ENCODE measurements at regions not wholly inside any gene's neighbourhood (a gene's known extent, or its start where the extent isn't known, plus 50 kb on each side); places are given as distances from the start of the nearest gene placed in this dataset.

GRCh38 chr1:10891091-10891490, 94.6 kb upstream of the CASZ1 start:
- Histone ChIP-seq H3K27me3 (ENCODE audit: control insufficient read depth in 1 of 2, insufficient read depth in 1 of 2, low read length in 2 of 2) (peaks cover 45 to 63% of the 10 kb centered on the region in 2 experiments), H2AFZ (ENCODE audit: low read depth, low read length) (no peak overlapping the region), H2AK5ac (ENCODE audit: low read length, severe bottlenecking) (no peak overlapping the region), H2BK15ac (ENCODE audit: low read depth, poor library complexity, severe bottlenecking) (no peak overlapping the region), H3K9ac (ENCODE audit: low read length) (no peak overlapping the region), H3K36me3 (ENCODE audit: control insufficient read depth in 1 of 2, insufficient read depth in 2 of 2, low read depth in 1 of 2, low read length in 2 of 2) (no peaks in the 10 kb centered on the region), H3K4me1 (ENCODE audit: control insufficient read depth, insufficient read depth, low read depth, low read length) (peaks cover 13% of the 10 kb centered on the region), H3K4me2 (ENCODE audit: low read length, poor library complexity, severe bottlenecking) (no peak overlapping the region), H4K91ac (ENCODE audit: low read length) (no peak overlapping the region), H2BK12ac (ENCODE audit: low read length in 2 of 2) (no peak overlapping the region), H3K4me3 (ENCODE audit: insufficient read depth in 1 of 2, low read depth in 1 of 2, low read length in 2 of 2) (no peak overlapping the region), H2BK5ac (ENCODE audit: low read depth, low read length, poor library complexity, severe bottlenecking) (no peak overlapping the region), H3K14ac (ENCODE audit: low read length in 2 of 2) (no peak overlapping the region), H3K79me1 (replicated peaks; ENCODE audit: low read length, poor library complexity, severe bottlenecking) (no peaks in the 10 kb centered on the region), H3K23ac (ENCODE audit: low read length in 2 of 2) (no peak overlapping the region), H3K27ac (ENCODE audit: low read length, poor library complexity, severe bottlenecking) (no peak overlapping the region), H4K8ac (ENCODE audit: low read length) (no peak overlapping the region), H3K18ac (ENCODE audit: low read depth in 1 of 2, low read length in 2 of 2) (no peak overlapping the region), H3K4ac (ENCODE audit: low read depth in 1 of 2, low read length in 2 of 2) (no peak overlapping the region), H3K9me3 (ENCODE audit: control insufficient read depth, low read length) (no peaks in the 10 kb centered on the region), H2BK120ac (ENCODE audit: low read depth, low read length) (no peak overlapping the region)
- DNase-seq: no peak
- 42% methylated on average over 3 of the region's 4 CpGs for WGBS

GRCh38 chr1:10892138-10893065, 96.0 kb upstream of the CASZ1 start:
- Histone ChIP-seq H3K9me3 (ENCODE audit: control insufficient read depth, low read length) (no peaks in the 10 kb centered on the region), H3K4me2 (ENCODE audit: low read length, poor library complexity, severe bottlenecking) (no peak overlapping the region), H2BK15ac (ENCODE audit: low read depth, poor library complexity, severe bottlenecking) (no peak overlapping the region), H3K79me1 (replicated peaks; ENCODE audit: low read length, poor library complexity, severe bottlenecking) (no peaks in the 10 kb centered on the region), H3K36me3 (ENCODE audit: control insufficient read depth in 1 of 2, insufficient read depth in 2 of 2, low read depth in 1 of 2, low read length in 2 of 2) (no peaks in the 10 kb centered on the region), H2BK5ac (ENCODE audit: low read depth, low read length, poor library complexity, severe bottlenecking) (no peak overlapping the region), H3K4ac (ENCODE audit: low read depth in 1 of 2, low read length in 2 of 2) (no peak overlapping the region), H4K91ac (ENCODE audit: low read length) (no peak overlapping the region), H2AK5ac (ENCODE audit: low read length, severe bottlenecking) (no peak overlapping the region), H3K14ac (ENCODE audit: low read length in 2 of 2) (no peak overlapping the region), H3K23ac (ENCODE audit: low read length in 2 of 2) (no peak overlapping the region), H3K9ac (ENCODE audit: low read length) (no peak overlapping the region), H4K8ac (ENCODE audit: low read length) (no peak overlapping the region), H3K4me3 (ENCODE audit: insufficient read depth in 1 of 2, low read depth in 1 of 2, low read length in 2 of 2) (no peak overlapping the region), H2AFZ (ENCODE audit: low read depth, low read length) (no peak overlapping the region), H2BK120ac (ENCODE audit: low read depth, low read length) (no peak overlapping the region), H3K27ac (ENCODE audit: low read length, poor library complexity, severe bottlenecking) (no peak overlapping the region), H3K18ac (ENCODE audit: low read depth in 1 of 2, low read length in 2 of 2) (no peak overlapping the region), H3K27me3 (ENCODE audit: control insufficient read depth in 1 of 2, insufficient read depth in 1 of 2, low read length in 2 of 2) (peaks cover 45 to 55% of the 10 kb centered on the region in 2 experiments), H2BK12ac (ENCODE audit: low read length in 2 of 2) (no peak overlapping the region), H3K4me1 (ENCODE audit: control insufficient read depth, insufficient read depth, low read depth, low read length) (peaks cover 14% of the 10 kb centered on the region)
- DNase-seq: no peak
- 87% methylated on average over 5 of the region's 5 CpGs for WGBS

GRCh38 chr1:10895621-10896020, 99.2 kb upstream of the CASZ1 start:
- H3K36me3 ChIP-seq (ENCODE audit: control insufficient read depth in 1 of 2, insufficient read depth in 2 of 2, low read depth in 1 of 2, low read length in 2 of 2): no peaks in the 10 kb centered on the region
- no peak overlapping the region for H4K8ac ChIP-seq (ENCODE audit: low read length)
- H3K79me1 ChIP-seq (replicated peaks; ENCODE audit: low read length, poor library complexity, severe bottlenecking): no peaks in the 10 kb centered on the region
- H3K27ac ChIP-seq (ENCODE audit: low read length, poor library complexity, severe bottlenecking): no peak overlapping the region
- no peak overlapping the region for H2AK5ac ChIP-seq (ENCODE audit: low read length, severe bottlenecking)
- H3K4me3 ChIP-seq (ENCODE audit: insufficient read depth in 1 of 2, low read depth in 1 of 2, low read length in 2 of 2): no peak overlapping the region
- no peak overlapping the region for H3K18ac ChIP-seq (ENCODE audit: low read depth in 1 of 2, low read length in 2 of 2)
- no peaks in the 10 kb centered on the region for H3K9me3 ChIP-seq (ENCODE audit: control insufficient read depth, low read length)
- no peak overlapping the region for H2BK120ac ChIP-seq (ENCODE audit: low read depth, low read length)
- no peak overlapping the region for H2AFZ ChIP-seq (ENCODE audit: low read depth, low read length)
- H3K23ac ChIP-seq (ENCODE audit: low read length in 2 of 2): no peak overlapping the region
- H2BK15ac ChIP-seq (ENCODE audit: low read depth, poor library complexity, severe bottlenecking): no peak overlapping the region
- no peak overlapping the region for H2BK12ac ChIP-seq (ENCODE audit: low read length in 2 of 2)
- H3K27me3 ChIP-seq (ENCODE audit: control insufficient read depth in 1 of 2, insufficient read depth in 1 of 2, low read length in 2 of 2): peaks cover 28 to 29% of the 10 kb centered on the region in 2 experiments
- peaks cover 12% of the 10 kb centered on the region for H3K4me1 ChIP-seq (ENCODE audit: control insufficient read depth, insufficient read depth, low read depth, low read length)
- no peak overlapping the region for H3K14ac ChIP-seq (ENCODE audit: low read length in 2 of 2)
- no peak for DNase-seq
- no peak overlapping the region for H4K91ac ChIP-seq (ENCODE audit: low read length)
- no peak overlapping the region for H3K9ac ChIP-seq (ENCODE audit: low read length)
- H3K4ac ChIP-seq (ENCODE audit: low read depth in 1 of 2, low read length in 2 of 2): no peak overlapping the region
- WGBS: 90% methylated on average over 7 of the region's 7 CpGs
- H2BK5ac ChIP-seq (ENCODE audit: low read depth, low read length, poor library complexity, severe bottlenecking): no peak overlapping the region
- no peak overlapping the region for H3K4me2 ChIP-seq (ENCODE audit: low read length, poor library complexity, severe bottlenecking)

GRCh38 chr1:10896673-10897072, 100.2 kb upstream of the CASZ1 start:
- no peak overlapping the region for H2BK15ac ChIP-seq (ENCODE audit: low read depth, poor library complexity, severe bottlenecking)
- no peak overlapping the region for H3K27ac ChIP-seq (ENCODE audit: low read length, poor library complexity, severe bottlenecking)
- H2AK5ac ChIP-seq (ENCODE audit: low read length, severe bottlenecking): no peak overlapping the region
- no peak overlapping the region for H3K4me2 ChIP-seq (ENCODE audit: low read length, poor library complexity, severe bottlenecking)
- H3K4me1 ChIP-seq (ENCODE audit: control insufficient read depth, insufficient read depth, low read depth, low read length): peaks cover 15% of the 10 kb centered on the region
- H2AFZ ChIP-seq (ENCODE audit: low read depth, low read length): no peak overlapping the region
- no peak overlapping the region for H3K9ac ChIP-seq (ENCODE audit: low read length)
- peaks cover 19 to 20% of the 10 kb centered on the region in 2 experiments for H3K27me3 ChIP-seq (ENCODE audit: control insufficient read depth in 1 of 2, insufficient read depth in 1 of 2, low read length in 2 of 2)
- WGBS: 96% methylated on average over 4 of the region's 5 CpGs
- H3K18ac ChIP-seq (ENCODE audit: low read depth in 1 of 2, low read length in 2 of 2): no peak overlapping the region
- H4K91ac ChIP-seq (ENCODE audit: low read length): no peak overlapping the region
- H3K79me1 ChIP-seq (replicated peaks; ENCODE audit: low read length, poor library complexity, severe bottlenecking): no peaks in the 10 kb centered on the region
- H3K36me3 ChIP-seq (ENCODE audit: control insufficient read depth in 1 of 2, insufficient read depth in 2 of 2, low read depth in 1 of 2, low read length in 2 of 2): no peaks in the 10 kb centered on the region
- no peak overlapping the region for H2BK5ac ChIP-seq (ENCODE audit: low read depth, low read length, poor library complexity, severe bottlenecking)
- no peaks in the 10 kb centered on the region for H3K9me3 ChIP-seq (ENCODE audit: control insufficient read depth, low read length)
- H2BK120ac ChIP-seq (ENCODE audit: low read depth, low read length): no peak overlapping the region
- no peak overlapping the region for H3K14ac ChIP-seq (ENCODE audit: low read length in 2 of 2)
- no peak overlapping the region for H3K4me3 ChIP-seq (ENCODE audit: insufficient read depth in 1 of 2, low read depth in 1 of 2, low read length in 2 of 2)
- no peak overlapping the region for H3K4ac ChIP-seq (ENCODE audit: low read depth in 1 of 2, low read length in 2 of 2)
- H2BK12ac ChIP-seq (ENCODE audit: low read length in 2 of 2): no peak overlapping the region
- H3K23ac ChIP-seq (ENCODE audit: low read length in 2 of 2): no peak overlapping the region
- H4K8ac ChIP-seq (ENCODE audit: low read length): no peak overlapping the region
- DNase-seq: no peak
